HG03175 (cell line): ENCODE measurements at regions not wholly inside any gene's neighbourhood (a gene's known extent, or its start where the extent isn't known, plus 50 kb on each side); places are given as distances from the start of the nearest gene placed in this dataset.
A peak's percentile ranks its signal among the peaks of the same experiment; 100 is the strongest.
"Not testable (repeated sequence)": the region's sequence is repeated elsewhere in the genome, so short reads cannot be mapped to it uniquely, and the experiment has no call there.

Source experiments
- ATAC-seq: cut with Tn5 transposase; IDR thresholded peaks from one replicate; pipeline ENCODE4 v1.9.1; 2021; ENCODE audit warnings: mild to moderate bottlenecking, moderate library complexity; ENCODE audit not compliant: unreplicated experiment

- no peak for ATAC-seq
Measured at GRCh38 chr17:64786337-64786736, 124.2 kb upstream of the SMURF2 start.

GRCh38 chr17:64785011-64785421, 122.9 kb upstream of the SMURF2 start:
- ATAC-seq: no peak

GRCh38 chr17:64784353-64785010, 122.4 kb upstream of the SMURF2 start:
- no peak for ATAC-seq

GRCh38 chr17:64783556-64784352, 121.6 kb upstream of the SMURF2 start:
- ATAC-seq: no peak

- no peak for ATAC-seq
Measured at GRCh38 chr17:64783031-64783461, 120.9 kb upstream of the SMURF2 start.

GRCh38 chr17:64781810-64782555, 119.9 kb upstream of the SMURF2 start:
- no peak for ATAC-seq

- ATAC-seq: no peak
Measured at GRCh38 chr17:64781014-64781756, 119.1 kb upstream of the SMURF2 start.

GRCh38 chr17:64780096-64781013, 118.2 kb upstream of the SMURF2 start:
- no peak for ATAC-seq

GRCh38 chr17:64779376-64780095, 117.4 kb upstream of the SMURF2 start:
- ATAC-seq: no peak

- not testable (repeated sequence) for ATAC-seq
Measured at GRCh38 chr17:64779098-64779375, 116.9 kb upstream of the SMURF2 start.

GRCh38 chr17:64778240-64779097, 116.4 kb upstream of the SMURF2 start:
- no peak for ATAC-seq

GRCh38 chr17:64777415-64778239, 115.5 kb upstream of the SMURF2 start:
- ATAC-seq: no peak

- peak; percentile 57 for ATAC-seq
Measured at GRCh38 chr17:64776720-64777414, 114.8 kb upstream of the SMURF2 start.

GRCh38 chr17:64775701-64776570, 113.8 kb upstream of the SMURF2 start:
- ATAC-seq: no peak

GRCh38 chr17:64774888-64775540, 112.9 kb upstream of the SMURF2 start:
- no peak for ATAC-seq
